NCI-H1436 (cell line): ENCODE measurements at regions not wholly inside any gene's neighbourhood (a gene's known extent, or its start where the extent isn't known, plus 50 kb on each side); places are given as distances from the start of the nearest gene placed in this dataset.

Source experiments
- DNase-seq: peaks from one replicate; lab custom pipeline; 2025; lab: John Stamatoyannopoulos, UW

- no peak for DNase-seq
These were observed 368.9 kb downstream of the AACS start for GRCh38 chr12:125434131-125434530.

- DNase-seq = no peak
These were observed 369.8 kb downstream of the AACS start for GRCh38 chr12:125434936-125435443.

- no peak for DNase-seq
These were observed 370.6 kb downstream of the AACS start for GRCh38 chr12:125435871-125436270.

- no peak for DNase-seq
These were observed 371.5 kb downstream of the AACS start for GRCh38 chr12:125436686-125437085.

GRCh38 chr12:125440399-125440798 lies 375.2 kb downstream of the AACS start:
- no peak for DNase-seq

- no peak for DNase-seq
These were observed 378.1 kb downstream of the AACS start for GRCh38 chr12:125443341-125443740.

GRCh38 chr12:125451408-125451807 lies 386.2 kb downstream of the AACS start:
- DNase-seq = no peak

- no peak for DNase-seq
These were observed 388.5 kb downstream of the AACS start for GRCh38 chr12:125453751-125454150.

GRCh38 chr12:125454291-125454690 lies 389.1 kb downstream of the AACS start:
- DNase-seq = no peak

GRCh38 chr12:125454786-125455480 lies 389.7 kb downstream of the AACS start:
- DNase-seq = no peak

- DNase-seq = no peak
These were observed 390.3 kb downstream of the AACS start for GRCh38 chr12:125455556-125455955.

GRCh38 chr12:125458552-125459268 lies 393.5 kb downstream of the AACS start:
- DNase-seq = no peak

GRCh38 chr12:125461831-125462230 lies 396.6 kb downstream of the AACS start:
- no peak for DNase-seq

GRCh38 chr12:125463386-125463785 lies 398.2 kb downstream of the AACS start:
- DNase-seq = no peak

- no peak for DNase-seq
These were observed 402.1 kb downstream of the AACS start for GRCh38 chr12:125467363-125467762.

GRCh38 chr12:125469683-125470082 lies 404.4 kb downstream of the AACS start:
- DNase-seq = no peak

- no peak for DNase-seq
These were observed 405.9 kb downstream of the AACS start for GRCh38 chr12:125470838-125471783.

- DNase-seq = no peak
These were observed 408.3 kb downstream of the AACS start for GRCh38 chr12:125473501-125473900.

GRCh38 chr12:125487336-125487735 lies 422.1 kb downstream of the AACS start:
- no peak for DNase-seq

- no peak for DNase-seq
These were observed 426.3 kb downstream of the AACS start for GRCh38 chr12:125491553-125491952.

- DNase-seq = no peak
These were observed 427.4 kb downstream of the AACS start for GRCh38 chr12:125492354-125493270.
